Fibroblast of lung (primary cell): ENCODE measurements at regions not wholly inside any gene's neighbourhood (a gene's known extent, or its start where the extent isn't known, plus 50 kb on each side); places are given as distances from the start of the nearest gene placed in this dataset.

Experiments used
- DNase-seq, 2 donors: peaks; one replicate each; pipeline versions ENCODE4 v3.0.0 to v3.0.0-alpha.2; 2010; ENCODE audit warnings: low read depth in 2 of 2
- H2AFZ ChIP-seq: 2 replicates; pipeline ENCODE4 v1.5.1; 2012; ENCODE audit warnings: low read length, control low read depth, inconsistent platforms
- H3K27ac ChIP-seq: 2 replicates; pipeline ENCODE4 v1.5.1; 2011; ENCODE audit warnings: low read length, control low read depth; ENCODE audit not compliant: insufficient read depth
- H3K27me3 ChIP-seq: 2 replicates; pipeline ENCODE4 v1.5.1; 2011; ENCODE audit warnings: mild to moderate bottlenecking, low read length; ENCODE audit not compliant: control insufficient read depth, insufficient read depth
- H3K36me3 ChIP-seq: 2 replicates; pipeline ENCODE4 v1.5.1; 2011; ENCODE audit warnings: low read length; ENCODE audit not compliant: control insufficient read depth, insufficient read depth
- H3K4me1 ChIP-seq: 2 replicates; pipeline ENCODE4 v1.5.1; 2011; ENCODE audit warnings: low read length; ENCODE audit not compliant: control insufficient read depth, insufficient read depth; ENCODE audit errors: extremely low read depth
- H3K4me2 ChIP-seq: 2 replicates; pipeline ENCODE4 v1.5.1; 2011; ENCODE audit warnings: low read length, control low read depth; ENCODE audit not compliant: insufficient read depth; ENCODE audit errors: extremely low read depth
- H3K4me3 ChIP-seq, 4 experiments: fragments of 200-600 bp in 1 of 4; sonication (generic) in 1 of 4; replicated peaks in 1 of 4; 2 replicates each; pipeline ENCODE4 v1.5.1; 2011 to 2016; ENCODE audit warnings: low read length in 4 of 4, low read depth in 3 of 4, mild to moderate bottlenecking in 3 of 4, control low read depth in 2 of 4, inconsistent platforms in 1 of 4, mixed read lengths in 1 of 4; ENCODE audit not compliant: insufficient read depth in 1 of 4; ENCODE audit errors: control extremely low read depth in 1 of 4
- H3K79me2 ChIP-seq: 2 replicates; pipeline ENCODE4 v1.5.1; 2012; ENCODE audit warnings: mild to moderate bottlenecking, low read length, inconsistent platforms; ENCODE audit not compliant: control insufficient read depth, insufficient read depth
- H3K9ac ChIP-seq: 2 replicates; pipeline ENCODE4 v1.5.1; 2011; ENCODE audit warnings: mild to moderate bottlenecking, low read length, control low read depth; ENCODE audit not compliant: insufficient read depth
- H3K9me3 ChIP-seq: 2 replicates; pipeline ENCODE4 v1.5.1; 2012; ENCODE audit warnings: low read depth, low read length; ENCODE audit not compliant: control insufficient read depth, insufficient read depth
- H4K20me1 ChIP-seq: 2 replicates; pipeline ENCODE4 v1.5.1; 2011; ENCODE audit warnings: low read length; ENCODE audit not compliant: control insufficient read depth, insufficient read depth; ENCODE audit errors: extremely low read depth
- EZH2 ChIP-seq: IDR thresholded peaks from 2 replicates; pipeline ENCODE4 v1.5.1; 2012; ENCODE audit warnings: low read length, control low read depth, mild to moderate bottlenecking; ENCODE audit errors: missing control alignments
- TF ChIP-seq, protein P1 (sequence below), 2 donors: IDR thresholded peaks in 1 of 2; conservative IDR thresholded peaks in 1 of 2; 1 replicate in 1 of 2; 2 replicates in 1 of 2; pipeline ENCODE4 v1.5.1; 2011 to 2012; ENCODE audit warnings: low read length in 2 of 2, control low read depth in 1 of 2, inconsistent platforms in 1 of 2, low read depth in 1 of 2, mild to moderate bottlenecking in 1 of 2

DNA sequence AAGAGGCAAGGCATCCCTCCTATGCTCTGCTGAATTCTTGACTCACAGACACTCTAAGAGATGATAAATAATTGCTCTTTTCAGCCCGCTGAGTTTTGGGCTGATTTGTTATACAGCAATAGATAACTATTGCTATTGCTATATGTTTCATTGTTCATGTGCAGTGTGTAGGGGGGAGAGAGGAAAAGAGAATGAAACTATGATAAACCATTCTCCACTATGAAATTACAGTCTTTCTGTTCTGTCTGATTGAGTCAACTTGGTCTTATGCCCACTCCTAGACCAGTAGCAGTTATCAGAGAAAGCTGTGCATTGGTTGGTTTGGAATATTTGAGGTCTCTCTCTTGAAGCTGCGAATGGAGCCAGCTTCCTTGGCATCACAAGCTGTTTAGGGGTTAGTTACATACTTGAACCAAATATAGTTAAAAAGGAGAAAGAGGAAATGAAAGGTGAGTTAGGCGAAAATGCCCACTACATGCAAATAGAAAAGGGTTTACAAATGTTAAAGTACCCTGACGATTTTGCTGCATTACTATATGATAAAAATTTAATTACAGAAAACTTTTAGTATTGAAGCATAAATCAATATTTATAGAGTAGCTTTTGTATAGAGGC lies 136.3 kb upstream of the ACTBL2 start:
- Histone ChIP-seq H3K27ac (no peak overlapping the region), H3K4me1 (no peaks in the 10 kb centered on the region), H3K4me2 (no peak overlapping the region)

GRCh38 chr5:57613741-57614140 lies 131.1 kb upstream of the ACTBL2 start:
- no peak for TF ChIP-seq EZH2
- Histone ChIP-seq H2AFZ (no peak overlapping the region), H3K9me3 (no peaks in the 10 kb centered on the region)

More for the DNA sequence above, 136.3 kb upstream of the ACTBL2 start:
- Histone ChIP-seq H3K27me3 (no peaks in the 10 kb centered on the region), H3K79me2 (no peaks in the 10 kb centered on the region), H3K4me3 (no peak overlapping the region), H4K20me1 (no peaks in the 10 kb centered on the region), H3K36me3 (no peaks in the 10 kb centered on the region), H3K9me3 (no peaks in the 10 kb centered on the region), H2AFZ (no peak overlapping the region), H3K9ac (no peak overlapping the region)
- no peak for DNase-seq
- TF ChIP-seq, protein P1, sequence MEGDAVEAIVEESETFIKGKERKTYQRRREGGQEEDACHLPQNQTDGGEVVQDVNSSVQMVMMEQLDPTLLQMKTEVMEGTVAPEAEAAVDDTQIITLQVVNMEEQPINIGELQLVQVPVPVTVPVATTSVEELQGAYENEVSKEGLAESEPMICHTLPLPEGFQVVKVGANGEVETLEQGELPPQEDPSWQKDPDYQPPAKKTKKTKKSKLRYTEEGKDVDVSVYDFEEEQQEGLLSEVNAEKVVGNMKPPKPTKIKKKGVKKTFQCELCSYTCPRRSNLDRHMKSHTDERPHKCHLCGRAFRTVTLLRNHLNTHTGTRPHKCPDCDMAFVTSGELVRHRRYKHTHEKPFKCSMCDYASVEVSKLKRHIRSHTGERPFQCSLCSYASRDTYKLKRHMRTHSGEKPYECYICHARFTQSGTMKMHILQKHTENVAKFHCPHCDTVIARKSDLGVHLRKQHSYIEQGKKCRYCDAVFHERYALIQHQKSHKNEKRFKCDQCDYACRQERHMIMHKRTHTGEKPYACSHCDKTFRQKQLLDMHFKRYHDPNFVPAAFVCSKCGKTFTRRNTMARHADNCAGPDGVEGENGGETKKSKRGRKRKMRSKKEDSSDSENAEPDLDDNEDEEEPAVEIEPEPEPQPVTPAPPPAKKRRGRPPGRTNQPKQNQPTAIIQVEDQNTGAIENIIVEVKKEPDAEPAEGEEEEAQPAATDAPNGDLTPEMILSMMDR (conservative IDR thresholded peaks at IDR 0.05 in 1 of 2, IDR thresholded peaks at IDR 0.05 in 1 of 2; ENCODE audit: low read depth in 1 of 2, low read length in 2 of 2) = no peak
- TF ChIP-seq EZH2 = no peak

GRCh38 chr5:57611177-57611576 lies 128.6 kb upstream of the ACTBL2 start:
- Histone ChIP-seq H3K9ac (no peak overlapping the region), H3K4me2 (no peak overlapping the region), H3K4me3 (no peak overlapping the region), H3K9me3 (no peaks in the 10 kb centered on the region), H4K20me1 (no peaks in the 10 kb centered on the region), H2AFZ (no peak overlapping the region), H3K27ac (no peak overlapping the region), H3K27me3 (no peaks in the 10 kb centered on the region), H3K36me3 (no peaks in the 10 kb centered on the region), H3K79me2 (no peaks in the 10 kb centered on the region), H3K4me1 (no peaks in the 10 kb centered on the region)
- no peak for DNase-seq
- no peak for TF ChIP-seq EZH2
- TF ChIP-seq, protein P1 (conservative IDR thresholded peaks at IDR 0.05 in 1 of 2, IDR thresholded peaks at IDR 0.05 in 1 of 2; ENCODE audit: low read depth in 1 of 2, low read length in 2 of 2) = no peak

More at GRCh38 chr5:57613741-57614140, 131.1 kb upstream of the ACTBL2 start:
- Histone ChIP-seq H3K4me2 (no peak overlapping the region), H4K20me1 (no peaks in the 10 kb centered on the region), H3K4me1 (no peaks in the 10 kb centered on the region), H3K4me3 (no peak overlapping the region), H3K27me3 (no peaks in the 10 kb centered on the region), H3K27ac (no peak overlapping the region), H3K79me2 (no peaks in the 10 kb centered on the region), H3K36me3 (no peaks in the 10 kb centered on the region), H3K9ac (no peak overlapping the region)
- peak in 1 of 2 donors; percentile 12 for DNase-seq
